GM18511 (cell line): ENCODE measurements at regions not wholly inside any gene's neighbourhood (a gene's known extent, or its start where the extent isn't known, plus 50 kb on each side); places are given as distances from the start of the nearest gene placed in this dataset.
"Not testable (repeated sequence)": the region's sequence is repeated elsewhere in the genome, so short reads cannot be mapped to it uniquely, and the experiment has no call there.

ENCODE experiments used
- ATAC-seq: cut with Tn5 transposase; IDR thresholded peaks from one replicate; pipeline ENCODE4 v1.9.1; 2021; ENCODE audit warnings: mild to moderate bottlenecking, moderate library complexity; ENCODE audit not compliant: unreplicated experiment

- no peak for ATAC-seq
These were observed 57.3 kb downstream of the MED10 start for GRCh38 chr5:6321078-6321477.

GRCh38 chr5:6319116-6319515 is 59.2 kb downstream of the MED10 start:
- no peak for ATAC-seq

- no peak for ATAC-seq
These were observed 61.1 kb downstream of the MED10 start for GRCh38 chr5:6317116-6317798.

- ATAC-seq = no peak
These were observed 62.8 kb downstream of the MED10 start for GRCh38 chr5:6315580-6315979.

- ATAC-seq = no peak
These were observed 66.5 kb downstream of the MED10 start for GRCh38 chr5:6311568-6312501.

GRCh38 chr5:6309949-6310348 is 68.4 kb downstream of the MED10 start:
- no peak for ATAC-seq

GRCh38 chr5:6308683-6309082 is 69.7 kb downstream of the MED10 start:
- ATAC-seq = no peak

- ATAC-seq = no peak
These were observed 71.0 kb downstream of the MED10 start for GRCh38 chr5:6307304-6307703.

GRCh38 chr5:6305853-6306252 is 72.5 kb downstream of the MED10 start:
- ATAC-seq = no peak

- no peak for ATAC-seq
These were observed 75.7 kb downstream of the MED10 start for GRCh38 chr5:6302684-6303083.

GRCh38 chr5:6302075-6302474 is 76.3 kb downstream of the MED10 start:
- ATAC-seq = no peak

GRCh38 chr5:6296524-6296923 is 81.8 kb downstream of the MED10 start:
- ATAC-seq = no peak

- no peak for ATAC-seq
These were observed 86.4 kb downstream of the MED10 start for GRCh38 chr5:6291961-6292360.

- no peak for ATAC-seq
These were observed 89.1 kb downstream of the MED10 start for GRCh38 chr5:6289239-6289638.

- ATAC-seq = no peak
These were observed 91.2 kb downstream of the MED10 start for GRCh38 chr5:6287176-6287575.

- ATAC-seq = no peak
These were observed 91.9 kb downstream of the MED10 start for GRCh38 chr5:6286404-6286803.

GRCh38 chr5:6284491-6284890 is 93.9 kb downstream of the MED10 start:
- ATAC-seq = not testable (repeated sequence)

GRCh38 chr5:6282352-6282751 is 96.0 kb downstream of the MED10 start:
- ATAC-seq = no peak

GRCh38 chr5:6281818-6282217 is 96.5 kb downstream of the MED10 start:
- ATAC-seq = no peak

- no peak for ATAC-seq
These were observed 97.8 kb downstream of the MED10 start for GRCh38 chr5:6280425-6281100.

GRCh38 chr5:6279607-6280006 is 98.7 kb downstream of the MED10 start:
- no peak for ATAC-seq
